GM18909 (cell line): ENCODE measurements at regions not wholly inside any gene's neighbourhood (a gene's known extent, or its start where the extent isn't known, plus 50 kb on each side); places are given as distances from the start of the nearest gene placed in this dataset.
"Not testable (repeated sequence)": the region's sequence is repeated elsewhere in the genome, so short reads cannot be mapped to it uniquely, and the experiment has no call there.

Source experiments
- ATAC-seq: cut with Tn5 transposase; IDR thresholded peaks from one replicate; pipeline ENCODE4 v1.9.1; 2021; ENCODE audit warnings: mild to moderate bottlenecking; ENCODE audit not compliant: unreplicated experiment, poor library complexity

DNA sequence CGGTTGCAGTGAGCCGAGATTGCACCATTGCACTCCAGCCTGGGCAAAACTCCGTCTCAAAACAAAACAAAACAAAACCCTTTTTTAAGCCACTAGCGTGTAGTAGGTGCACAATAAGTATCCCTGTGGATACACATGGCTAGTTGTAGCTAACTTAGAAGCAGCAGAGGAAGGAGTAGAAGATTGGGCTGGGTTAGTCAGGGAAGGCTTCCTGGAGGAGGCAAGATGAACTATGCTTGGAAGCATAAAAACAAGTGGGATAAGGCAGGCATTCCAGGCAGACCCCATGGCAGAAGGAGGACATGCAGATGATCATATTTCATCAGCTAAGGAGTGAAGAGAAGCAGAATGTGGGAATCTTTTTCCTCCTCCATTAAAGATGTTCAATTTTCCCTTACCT lies 83.4 kb downstream of the IRX5 start:
- no peak for ATAC-seq

DNA sequence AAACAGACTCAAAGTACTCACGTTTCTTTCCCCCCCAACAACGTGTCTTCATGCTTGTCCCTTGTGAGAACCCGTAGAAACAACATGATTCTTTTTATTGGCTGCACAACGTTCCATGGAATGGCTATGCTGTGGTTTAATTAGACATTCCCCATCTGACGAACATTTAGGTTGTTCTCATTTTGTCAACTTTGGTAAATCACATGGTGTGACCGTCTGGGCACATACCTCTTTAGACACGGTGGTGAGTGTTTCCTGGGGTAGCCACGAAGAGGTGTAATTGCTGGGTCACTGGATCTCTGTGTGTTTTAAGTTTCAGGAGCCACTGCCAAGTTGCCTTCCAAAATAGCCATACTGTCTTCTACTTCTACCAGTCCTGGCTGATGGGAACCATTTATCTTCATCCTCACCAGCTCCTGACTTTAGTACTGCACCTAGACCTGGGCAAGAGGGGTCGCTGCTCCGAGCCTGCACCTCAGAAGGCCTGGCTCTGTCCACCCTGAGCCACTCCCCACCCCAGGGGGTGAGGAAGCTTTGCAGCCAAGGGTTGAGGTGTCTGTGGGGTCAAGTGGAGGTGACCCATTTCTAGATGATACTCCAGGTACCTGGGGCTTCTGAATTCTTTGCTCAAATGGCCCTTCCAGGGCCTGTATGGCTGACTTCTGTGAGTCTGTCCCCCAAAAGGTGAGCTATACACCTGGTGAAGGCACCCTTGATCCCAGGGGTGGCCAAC lies 84.7 kb downstream of the IRX5 start:
- no peak for ATAC-seq

DNA sequence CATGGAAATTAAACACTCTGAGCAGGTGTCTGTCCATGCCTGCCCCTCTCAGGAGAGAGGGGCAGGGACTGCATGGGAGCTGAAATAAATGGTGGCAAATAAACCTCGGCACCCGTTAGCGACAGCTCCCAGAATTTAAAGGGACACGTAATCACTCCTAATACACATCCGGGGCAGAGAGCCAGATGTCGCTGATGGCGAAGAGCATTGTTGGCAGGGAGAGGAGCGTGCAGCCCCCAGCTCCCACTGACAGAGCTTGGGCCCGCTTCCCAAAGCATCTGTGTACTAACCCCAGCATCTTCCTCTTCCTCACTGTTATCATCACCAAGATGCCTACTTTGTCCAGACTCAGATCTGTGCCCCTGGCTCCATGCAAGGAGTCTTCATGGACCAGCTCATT lies 85.8 kb downstream of the IRX5 start:
- no peak for ATAC-seq

DNA sequence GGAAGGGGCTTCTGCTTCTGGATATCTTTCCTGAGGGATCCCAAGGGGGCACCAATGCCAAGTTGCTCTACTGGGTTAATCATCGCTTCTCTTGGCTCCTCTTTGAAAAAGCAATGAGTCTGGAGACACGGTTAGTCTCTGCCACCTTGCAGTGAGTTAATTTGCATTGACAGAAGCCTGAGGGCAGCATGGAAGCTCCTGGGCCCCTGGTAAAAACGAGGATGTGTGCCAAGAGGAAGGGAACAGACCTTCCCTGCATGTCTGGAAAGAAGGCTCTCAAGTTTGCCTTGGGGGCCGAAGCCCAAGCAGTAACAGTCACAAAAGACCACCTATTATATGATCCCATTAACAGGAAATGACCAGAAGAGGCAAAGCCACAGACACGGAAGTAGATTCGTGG lies 86.7 kb downstream of the IRX5 start:
- no peak for ATAC-seq

DNA sequence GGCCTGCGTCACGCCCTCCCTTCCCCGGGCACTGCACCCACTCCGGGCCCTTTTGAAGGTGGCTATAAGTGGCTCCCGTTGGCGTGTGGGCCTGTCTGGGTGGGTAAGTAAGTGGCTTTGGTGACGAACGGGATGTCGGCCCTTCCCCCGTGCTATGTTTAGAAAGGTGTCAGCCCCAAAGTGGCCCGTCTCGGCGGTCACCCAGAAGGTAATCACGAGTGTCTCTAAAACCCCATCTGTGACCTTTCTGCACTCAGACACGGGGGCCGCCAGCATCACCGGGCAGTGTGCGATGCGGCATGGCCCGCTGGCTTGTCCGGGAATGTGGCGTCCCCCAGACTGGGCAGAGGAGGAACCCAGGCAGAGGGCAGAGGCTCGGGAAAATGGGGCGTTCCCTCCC lies 88.2 kb downstream of the IRX5 start:
- no peak for ATAC-seq

DNA sequence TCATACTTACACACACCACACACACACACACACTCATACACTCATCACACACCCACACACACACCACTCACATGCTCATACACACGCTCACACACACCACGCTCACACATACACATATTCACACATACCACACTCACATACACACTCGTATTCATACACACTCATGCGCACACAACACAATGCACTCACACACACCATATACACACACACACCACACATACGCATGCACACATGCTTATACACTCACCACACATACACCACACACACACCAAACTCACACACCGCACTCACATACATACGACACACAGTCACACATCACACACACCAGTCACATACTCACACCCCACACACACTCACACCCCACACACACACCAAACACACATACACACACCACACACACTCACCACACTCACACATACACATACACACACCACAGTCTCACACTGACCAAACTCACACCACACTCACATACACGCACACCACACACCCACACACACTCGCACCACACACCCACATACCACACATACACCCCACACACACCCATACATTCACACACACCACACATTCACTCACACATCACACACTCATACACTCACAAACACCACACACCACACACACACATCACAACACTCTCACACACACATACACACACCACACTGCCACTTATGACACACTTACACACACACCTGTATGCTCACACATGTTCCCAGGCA lies 88.9 kb downstream of the IRX5 start:
- no peak for ATAC-seq

DNA sequence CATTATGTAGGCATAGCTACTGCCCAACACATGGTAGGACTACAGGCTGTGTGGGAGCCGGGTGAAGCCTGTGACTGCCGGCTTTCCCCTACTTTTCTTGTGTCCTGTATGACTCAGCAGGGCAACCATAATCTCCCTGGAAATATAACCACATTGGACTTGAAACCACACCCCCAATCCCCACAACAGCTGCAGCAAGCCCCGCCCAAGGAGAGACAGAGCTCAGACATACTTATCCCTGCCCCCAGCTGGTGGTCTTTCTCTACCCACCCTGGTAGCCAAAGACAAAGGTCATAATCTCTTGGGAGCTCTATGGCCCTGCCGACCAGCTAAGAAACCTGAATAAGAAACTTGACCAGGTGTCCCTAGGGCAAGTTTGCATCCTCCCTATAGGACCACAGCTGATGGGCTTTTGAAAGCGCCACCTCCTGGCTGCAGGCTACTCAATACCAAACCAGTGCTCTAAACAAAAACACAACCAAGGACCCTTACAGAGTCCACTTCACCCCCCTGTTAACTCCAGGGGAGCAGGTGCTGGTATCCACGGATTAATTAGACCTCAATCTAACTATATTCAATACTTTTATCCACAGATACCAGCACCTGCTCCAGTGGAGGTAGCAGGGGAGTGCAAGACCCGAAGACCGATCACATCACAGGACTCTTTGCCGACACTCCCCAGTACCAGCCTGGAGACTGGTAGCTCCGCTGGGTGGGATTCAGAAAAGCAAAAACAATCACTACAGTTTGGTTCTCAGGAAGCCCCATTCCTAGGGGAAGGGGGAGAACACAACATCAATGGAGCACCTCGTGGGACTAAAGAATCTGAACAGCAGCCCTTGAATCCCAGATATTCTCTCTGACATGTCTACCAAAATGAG lies 91.2 kb downstream of the IRX5 start:
- ATAC-seq = no peak

DNA sequence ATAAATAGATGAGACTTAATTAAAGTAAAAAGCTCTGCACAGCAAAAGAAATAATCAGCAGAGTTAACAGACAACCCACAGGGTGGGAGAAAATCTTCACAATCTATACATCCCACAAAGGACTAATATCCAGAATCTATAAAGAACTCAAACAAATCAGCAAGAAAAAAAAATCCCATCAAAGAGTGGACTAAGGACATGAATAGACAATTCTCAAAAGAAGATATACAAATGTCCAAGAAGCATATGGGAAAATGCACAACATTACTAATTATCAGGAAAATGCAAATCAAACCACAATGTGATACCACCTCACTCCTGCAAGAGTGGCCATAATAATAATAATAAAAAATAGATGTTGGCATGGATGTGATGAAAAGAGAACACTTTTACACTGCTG lies 96.6 kb downstream of the IRX5 start:
- ATAC-seq = not testable (repeated sequence)

DNA sequence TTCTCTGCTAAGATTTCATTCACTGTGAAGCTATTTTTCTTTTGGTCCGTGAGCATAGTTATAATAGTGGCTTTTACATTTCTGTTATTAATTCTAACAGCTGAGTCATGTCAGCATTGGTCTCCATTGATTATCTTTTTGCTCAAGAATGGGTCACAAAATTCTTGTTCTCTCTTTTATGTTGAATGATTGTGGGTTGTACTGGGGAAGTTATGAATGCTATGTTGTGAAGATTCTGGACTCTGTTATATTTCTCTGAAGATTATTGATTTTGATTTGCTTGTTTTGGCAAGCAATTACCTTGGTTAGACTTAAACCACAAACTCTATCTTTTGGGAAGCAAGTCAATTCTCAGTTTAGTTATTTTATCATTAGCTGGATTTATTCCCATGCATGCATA lies 98.8 kb downstream of the IRX5 start:
- no peak for ATAC-seq

DNA sequence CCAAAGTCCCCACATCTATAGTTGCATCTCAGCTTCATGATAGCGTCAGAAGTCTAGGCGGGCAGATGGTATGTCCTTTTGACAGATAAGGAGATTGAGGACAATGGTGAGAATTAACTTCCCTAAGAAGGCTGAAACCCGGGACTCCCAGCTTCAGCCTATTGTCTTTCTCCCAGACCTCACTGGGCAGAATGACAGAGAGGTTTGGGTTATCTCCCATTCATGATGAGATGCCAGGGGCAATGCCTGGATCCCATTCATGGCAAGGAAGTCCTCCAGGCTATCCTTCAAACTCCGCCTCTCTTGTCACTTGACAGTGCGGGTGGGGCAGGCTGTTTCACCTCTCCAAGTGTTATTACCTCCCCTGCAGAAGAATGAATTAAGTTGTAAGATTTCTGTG lies 100.3 kb downstream of the IRX5 start:
- no peak for ATAC-seq

DNA sequence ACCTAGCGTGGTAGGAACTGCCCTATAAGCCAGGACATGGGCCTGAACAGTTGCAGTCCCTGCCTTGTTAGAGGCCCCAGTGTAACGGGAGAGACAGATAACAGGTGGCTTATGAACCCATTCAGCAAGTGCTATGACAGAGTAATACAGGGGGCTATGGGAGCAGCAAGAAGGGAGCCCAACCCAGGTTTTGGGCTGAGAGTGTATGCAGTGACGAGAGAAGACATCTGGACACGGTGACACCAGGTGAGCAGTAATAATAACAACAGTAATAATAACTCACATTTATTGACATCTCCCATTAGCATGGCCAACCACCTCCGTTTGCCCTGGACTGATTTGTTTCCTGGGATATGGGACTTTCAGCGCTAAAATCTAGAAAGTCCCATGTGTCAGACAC lies 100.8 kb downstream of the IRX5 start:
- ATAC-seq = no peak

DNA sequence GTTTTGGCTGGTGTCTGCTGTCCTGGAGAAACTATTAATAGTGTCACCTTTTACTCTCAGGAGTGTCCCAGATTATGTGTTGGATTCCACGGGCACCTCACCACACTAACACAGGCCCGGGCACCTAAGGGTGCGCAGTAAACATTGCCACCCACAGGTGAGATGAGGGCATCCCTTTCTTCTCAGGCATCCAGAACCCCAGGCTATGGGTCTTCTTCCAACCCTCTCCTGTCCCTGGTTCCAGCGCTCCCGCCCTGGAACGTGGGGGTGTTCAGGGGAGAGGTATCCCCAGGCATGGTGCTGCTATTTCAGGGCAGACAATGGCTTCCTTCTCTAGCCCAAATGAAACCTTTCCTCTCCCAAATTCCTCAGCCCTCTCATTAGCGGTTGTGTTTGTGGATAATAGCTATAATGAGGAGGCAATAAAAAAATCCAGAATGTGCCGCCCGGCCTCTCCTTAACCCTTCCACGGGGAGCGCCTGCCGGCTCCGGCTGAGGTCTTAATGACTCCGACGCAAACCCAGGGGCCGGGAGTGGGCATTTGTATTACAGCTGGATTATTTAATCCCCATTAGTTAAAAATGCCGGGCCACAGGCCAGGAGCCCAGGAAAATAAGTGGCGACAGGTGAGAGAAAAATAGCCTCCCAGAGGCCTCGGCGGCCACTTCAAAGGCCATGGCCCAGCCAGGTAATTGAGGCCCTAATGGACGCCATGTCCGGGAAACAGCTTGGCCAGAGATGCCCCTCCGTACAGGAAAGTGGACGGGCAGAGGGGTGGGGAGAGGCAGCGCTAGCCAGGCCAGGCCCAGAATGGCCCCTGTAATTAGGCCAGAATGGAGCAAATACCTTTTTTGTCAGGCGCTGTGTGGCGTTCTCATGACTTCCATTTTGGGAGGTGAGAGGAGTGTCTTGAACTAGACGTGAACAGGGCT lies 102.8 kb downstream of the IRX5 start:
- ATAC-seq = no peak

DNA sequence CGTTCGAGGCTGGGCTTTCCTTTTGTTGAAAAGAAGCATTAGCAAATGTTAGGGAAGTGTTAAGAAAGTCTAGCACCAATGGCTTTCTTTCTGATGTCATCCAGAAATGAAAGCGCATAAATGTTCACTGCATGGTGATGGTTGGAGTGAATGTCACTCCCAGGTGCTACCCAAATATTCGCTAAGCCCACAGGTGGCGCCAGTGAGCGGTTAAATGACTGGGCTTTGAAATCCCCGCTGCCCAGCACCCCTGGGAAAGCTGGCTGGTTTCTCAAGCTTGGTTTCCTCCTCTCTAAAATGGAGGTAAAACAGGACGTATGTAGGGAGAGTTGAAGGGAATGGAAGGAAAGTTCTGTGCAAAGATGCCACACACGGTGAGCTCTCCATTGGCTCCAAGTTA lies 104.4 kb downstream of the IRX5 start:
- no peak for ATAC-seq

DNA sequence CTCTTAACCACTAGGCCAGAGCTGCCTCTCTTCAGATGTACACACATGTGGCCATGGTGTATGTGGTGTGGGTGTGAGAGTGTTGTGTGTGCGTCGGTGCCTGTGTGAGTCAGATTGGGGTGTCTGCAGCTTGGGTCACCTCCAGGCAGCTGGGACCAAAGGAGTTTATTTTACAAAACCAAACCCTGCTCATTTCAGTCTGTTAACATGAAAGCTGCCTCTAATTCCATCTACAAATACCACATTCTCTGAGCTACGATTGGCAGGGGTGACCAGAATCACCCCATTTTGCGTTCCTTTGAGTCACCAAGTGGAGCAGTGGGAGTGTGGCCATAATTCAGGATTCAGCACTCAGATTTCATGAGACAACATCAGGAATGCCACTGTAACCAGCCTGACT lies 105.3 kb downstream of the IRX5 start:
- ATAC-seq = no peak

DNA sequence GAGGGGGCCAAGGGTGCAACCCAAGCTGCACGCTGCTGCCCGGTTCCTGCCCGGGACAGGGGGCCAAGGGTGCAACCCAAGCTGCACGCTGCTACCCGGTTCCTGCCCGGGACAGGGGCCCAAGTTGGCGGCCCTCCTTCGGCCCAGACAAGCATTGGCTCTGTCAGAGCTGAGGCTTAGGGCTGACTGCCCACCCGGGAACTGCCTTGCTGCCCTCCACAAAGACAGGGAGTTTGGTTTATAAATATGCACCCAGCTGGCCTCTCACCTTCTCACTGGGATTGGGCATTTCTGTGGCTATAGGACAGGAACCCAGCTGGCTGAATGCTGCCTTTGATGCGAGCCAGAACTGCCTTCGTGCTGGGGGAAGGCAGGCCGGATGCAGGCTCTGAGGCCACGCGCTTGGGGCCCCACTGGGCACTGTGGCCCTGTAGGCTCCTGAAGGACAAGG lies 105.7 kb downstream of the IRX5 start:
- no peak for ATAC-seq

DNA sequence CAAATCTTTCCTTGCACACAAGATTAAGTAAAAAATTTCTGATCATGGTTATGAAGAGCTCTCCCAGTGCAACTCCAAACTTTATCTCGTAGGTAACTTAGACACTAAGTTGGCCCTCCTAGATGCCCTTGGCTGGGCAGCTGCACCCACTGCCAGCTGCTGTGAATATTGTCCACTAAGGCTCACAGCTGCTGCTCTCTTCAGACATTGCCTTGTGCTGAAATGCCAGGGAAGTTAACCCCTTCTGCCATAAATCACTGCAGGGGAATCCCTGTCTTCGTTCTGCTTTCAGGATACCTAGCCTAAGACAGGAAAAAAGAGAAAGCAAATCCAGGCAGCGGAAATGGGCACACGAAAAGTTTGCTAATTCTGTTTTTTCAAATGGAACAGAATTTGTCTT lies 106.4 kb downstream of the IRX5 start:
- no peak for ATAC-seq

DNA sequence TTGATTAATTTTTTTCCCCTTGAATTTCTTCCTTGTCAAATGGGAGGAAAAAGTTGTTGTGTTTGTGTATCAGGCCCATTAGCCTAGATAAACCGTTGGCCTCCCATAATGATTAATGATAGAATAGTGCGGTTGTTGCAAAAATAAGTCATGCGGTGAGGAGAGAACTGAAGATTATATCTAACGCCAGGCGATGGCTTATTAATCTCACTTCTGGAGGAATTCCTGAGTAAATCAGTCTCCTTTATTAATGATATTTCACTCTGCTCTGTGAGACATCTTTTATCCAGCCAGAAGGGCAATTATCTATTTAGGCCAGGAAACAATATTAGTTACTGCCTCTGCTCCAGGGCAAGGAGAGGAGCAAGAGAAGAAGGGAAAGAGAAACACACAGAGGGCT lies 107.3 kb downstream of the IRX5 start:
- no peak for ATAC-seq

DNA sequence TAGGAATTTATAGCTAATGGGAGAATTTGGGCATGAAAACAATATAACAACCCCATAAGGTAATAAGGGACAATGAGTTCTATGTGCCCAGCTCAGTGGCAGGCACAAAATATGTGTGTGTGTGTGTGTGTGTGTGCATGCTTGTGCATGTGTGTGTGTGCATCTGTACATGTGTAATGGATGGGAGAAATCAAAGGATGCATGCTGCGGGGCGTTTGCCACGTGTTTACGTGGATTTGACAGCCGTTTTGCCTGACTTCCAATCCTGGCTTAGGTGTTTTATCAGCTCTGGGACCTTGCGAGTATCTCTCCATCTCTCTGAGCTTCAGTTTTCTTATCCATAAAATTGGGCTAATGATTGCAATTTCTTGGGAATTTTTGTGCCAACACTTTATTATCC lies 108.4 kb downstream of the IRX5 start:
- no peak for ATAC-seq

DNA sequence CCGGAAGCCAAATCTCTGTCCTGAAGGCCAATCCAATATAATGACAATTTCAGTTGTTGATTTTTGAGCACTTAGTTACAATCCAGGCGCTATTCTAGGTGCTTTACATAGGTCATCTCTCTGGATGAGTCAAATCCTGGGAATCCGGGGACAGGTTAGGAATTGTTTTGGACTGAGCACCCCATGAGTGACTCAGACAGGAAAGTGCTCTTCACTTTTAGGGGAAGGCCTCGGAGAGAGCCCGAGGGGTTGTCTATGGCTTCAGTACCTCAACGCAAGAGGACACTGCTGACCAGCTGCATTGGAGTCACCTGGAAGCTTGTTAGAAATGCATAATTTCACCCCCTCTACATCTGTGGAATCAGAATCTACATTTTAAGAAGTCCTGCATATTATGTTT lies 108.8 kb downstream of the IRX5 start:
- ATAC-seq = no peak

DNA sequence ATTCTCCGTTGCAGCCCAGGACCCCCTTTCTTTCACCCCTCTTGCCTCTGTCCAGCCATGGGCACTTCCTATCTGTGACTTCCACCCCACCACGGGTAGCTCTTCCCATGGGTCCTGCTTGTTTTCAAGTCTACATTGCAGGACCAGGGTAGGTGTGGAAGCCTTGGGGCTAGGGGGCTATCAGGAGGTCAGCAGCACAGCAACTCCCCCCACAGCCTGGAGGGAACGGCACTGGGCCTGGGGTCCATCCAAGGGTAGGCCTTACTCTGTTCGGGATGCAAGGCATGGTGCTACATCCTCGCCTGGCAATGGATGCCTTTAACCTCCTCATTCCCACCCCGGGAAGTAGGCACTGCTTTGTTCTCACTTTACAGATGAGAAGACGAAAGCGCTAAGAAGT lies 109.3 kb downstream of the IRX5 start:
- no peak for ATAC-seq
